ENCODE measurements at regions not wholly inside any gene's neighbourhood (a gene's known extent, or its start where the extent isn't known, plus 50 kb on each side); places are given as distances from the start of the nearest gene placed in this dataset.

DNA sequence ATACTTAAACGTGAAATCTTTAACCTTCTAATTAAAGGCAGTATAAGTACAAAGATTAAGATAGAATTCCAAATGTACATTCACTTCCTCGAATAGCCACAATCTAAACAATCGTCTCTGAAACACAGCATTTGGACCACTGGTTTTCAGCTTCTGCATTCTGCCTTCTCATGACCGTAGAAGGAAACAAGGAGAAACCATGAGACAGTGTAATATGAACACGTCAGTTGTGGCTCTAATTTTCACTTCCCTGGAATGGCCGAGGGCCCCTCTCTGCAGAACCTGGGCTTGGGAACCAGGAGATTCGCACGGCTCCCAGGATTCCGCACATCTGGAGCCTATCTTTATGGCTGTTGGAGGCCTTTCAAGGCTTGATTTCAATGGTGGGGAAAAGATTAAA lies 189.3 kb downstream of the KLF6 start:
- H3K9me3 ChIP-seq (replicated peaks; ENCODE audit: control insufficient read depth, insufficient read depth, low read length) = no peaks in the 10 kb centered on the region
- no peaks in the 10 kb centered on the region for H3K36me3 ChIP-seq (ENCODE audit: control insufficient read depth in 2 of 2, extremely low read depth in 1 of 2, insufficient read depth in 2 of 2, low read length in 2 of 2)
- H3K9me1 ChIP-seq (replicated peaks; ENCODE audit: control insufficient read depth, extremely low read depth, insufficient read depth, low read length) = no peaks in the 10 kb centered on the region
- peaks cover 1 to 8% of the 10 kb centered on the region in 2 experiments for H3K27me3 ChIP-seq (ENCODE audit: control insufficient read depth in 2 of 2, insufficient read depth in 2 of 2, low read length in 2 of 2)
- intact Hi-C loops (cut with micrococcal nuclease) (no loop called here), dilution Hi-C loops (cut with MboI; ENCODE audit: extremely low pct_ligation_motif_present, low sequenced_read_pairs) (no loop called here)
- no peaks in the 10 kb centered on the region for H3K79me2 ChIP-seq (ENCODE audit: control insufficient read depth, insufficient read depth, low read length)
- H3K4me2 ChIP-seq (ENCODE audit: insufficient read depth, low read length) = no peak overlapping the region
- no peak overlapping the region for H3K27ac ChIP-seq (ENCODE audit: insufficient read depth, low read depth, low read length)
- H3K4me1 ChIP-seq (ENCODE audit: control insufficient read depth, extremely low read depth, insufficient read depth, low read length) = no peaks in the 10 kb centered on the region
- POLR2A ChIA-PET = no interaction called here
- no peak for DNase-seq (ENCODE audit: low read depth, low spot score)
- H3K9ac ChIP-seq (replicated peaks; ENCODE audit: extremely low read depth, insufficient read depth, low read length) = no peak overlapping the region
- H3K4me3 ChIP-seq (replicated peaks in 1 of 3; ENCODE audit: insufficient read depth in 1 of 3, low read depth in 1 of 3, low read length in 3 of 3) = no peak overlapping the region
- BruUV-seq (replicated peaks) = no TSS peak
- FAIRE-seq = no peak
- CTCF ChIA-PET = no interaction called here
- TF ChIP-seq POLR2A (IDR thresholded peaks at IDR 0.05; ENCODE audit: low read depth, low read length) (no peak), FOS (IDR thresholded peaks at IDR 0.05; ENCODE audit: borderline replicate concordance, insufficient read depth, low read length) (no peak), POLR2AphosphoS5 (IDR thresholded peaks at IDR 0.05; ENCODE audit: insufficient read depth, low read depth, low read length) (no peak), EZH2 (IDR thresholded peaks at IDR 0.05; ENCODE audit: borderline replicate concordance, low read depth, low read length, severe bottlenecking) (no peak), MYC (IDR thresholded peaks at IDR 0.05; ENCODE audit: low read depth, low read length) (no peak)
- TF ChIP-seq, protein P1, sequence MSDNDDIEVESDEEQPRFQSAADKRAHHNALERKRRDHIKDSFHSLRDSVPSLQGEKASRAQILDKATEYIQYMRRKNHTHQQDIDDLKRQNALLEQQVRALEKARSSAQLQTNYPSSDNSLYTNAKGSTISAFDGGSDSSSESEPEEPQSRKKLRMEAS (IDR thresholded peaks at IDR 0.05; ENCODE audit: insufficient read depth, insufficient read length) = no peak
- TF ChIP-seq, protein P2, sequence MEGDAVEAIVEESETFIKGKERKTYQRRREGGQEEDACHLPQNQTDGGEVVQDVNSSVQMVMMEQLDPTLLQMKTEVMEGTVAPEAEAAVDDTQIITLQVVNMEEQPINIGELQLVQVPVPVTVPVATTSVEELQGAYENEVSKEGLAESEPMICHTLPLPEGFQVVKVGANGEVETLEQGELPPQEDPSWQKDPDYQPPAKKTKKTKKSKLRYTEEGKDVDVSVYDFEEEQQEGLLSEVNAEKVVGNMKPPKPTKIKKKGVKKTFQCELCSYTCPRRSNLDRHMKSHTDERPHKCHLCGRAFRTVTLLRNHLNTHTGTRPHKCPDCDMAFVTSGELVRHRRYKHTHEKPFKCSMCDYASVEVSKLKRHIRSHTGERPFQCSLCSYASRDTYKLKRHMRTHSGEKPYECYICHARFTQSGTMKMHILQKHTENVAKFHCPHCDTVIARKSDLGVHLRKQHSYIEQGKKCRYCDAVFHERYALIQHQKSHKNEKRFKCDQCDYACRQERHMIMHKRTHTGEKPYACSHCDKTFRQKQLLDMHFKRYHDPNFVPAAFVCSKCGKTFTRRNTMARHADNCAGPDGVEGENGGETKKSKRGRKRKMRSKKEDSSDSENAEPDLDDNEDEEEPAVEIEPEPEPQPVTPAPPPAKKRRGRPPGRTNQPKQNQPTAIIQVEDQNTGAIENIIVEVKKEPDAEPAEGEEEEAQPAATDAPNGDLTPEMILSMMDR (IDR thresholded peaks at IDR 0.05; ENCODE audit: extremely low read depth in 1 of 2, insufficient read depth in 1 of 2, low read depth in 1 of 2, low read length in 2 of 2) = no peak
- H2AFZ ChIP-seq (ENCODE audit: low read depth, low read length) = no peak overlapping the region
- no peaks in the 10 kb centered on the region for H4K20me1 ChIP-seq (replicated peaks; ENCODE audit: control insufficient read depth, extremely low read depth, insufficient read depth, low read length)

DNA sequence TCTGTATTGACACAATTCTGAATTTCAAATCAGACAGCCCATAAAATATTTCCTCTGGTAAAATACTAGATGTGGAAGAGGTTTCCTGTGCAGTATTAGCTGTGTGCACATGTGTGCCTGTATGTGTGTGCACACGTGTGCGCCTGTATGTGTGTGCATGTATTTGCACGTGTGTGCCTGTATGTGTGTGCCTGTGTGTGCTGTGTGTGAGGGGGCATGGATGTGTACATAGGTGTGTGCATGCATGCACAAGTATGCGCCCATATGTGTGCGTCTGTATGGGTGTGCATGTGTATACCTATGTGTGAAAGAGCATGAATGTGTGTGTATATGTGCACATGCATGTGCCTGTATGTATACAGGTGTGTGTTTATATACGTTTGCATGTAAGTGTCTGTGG lies 191.4 kb downstream of the KLF6 start:
- DNase-seq (ENCODE audit: low read depth, low spot score) = no peak
- Histone ChIP-seq H3K4me3 (replicated peaks in 1 of 3; ENCODE audit: insufficient read depth in 1 of 3, low read depth in 1 of 3, low read length in 3 of 3) (no peak overlapping the region), H3K4me1 (ENCODE audit: control insufficient read depth, extremely low read depth, insufficient read depth, low read length) (no peaks in the 10 kb centered on the region), H2AFZ (ENCODE audit: low read depth, low read length) (no peak overlapping the region), H3K36me3 (ENCODE audit: control insufficient read depth in 2 of 2, extremely low read depth in 1 of 2, insufficient read depth in 2 of 2, low read length in 2 of 2) (no peaks in the 10 kb centered on the region), H3K9me1 (replicated peaks; ENCODE audit: control insufficient read depth, extremely low read depth, insufficient read depth, low read length) (no peaks in the 10 kb centered on the region), H3K9me3 (replicated peaks; ENCODE audit: control insufficient read depth, insufficient read depth, low read length) (no peaks in the 10 kb centered on the region), H3K27ac (ENCODE audit: insufficient read depth, low read depth, low read length) (no peak overlapping the region), H3K4me2 (ENCODE audit: insufficient read depth, low read length) (no peak overlapping the region), H4K20me1 (replicated peaks; ENCODE audit: control insufficient read depth, extremely low read depth, insufficient read depth, low read length) (no peaks in the 10 kb centered on the region), H3K9ac (replicated peaks; ENCODE audit: extremely low read depth, insufficient read depth, low read length) (no peak overlapping the region), H3K79me2 (ENCODE audit: control insufficient read depth, insufficient read depth, low read length) (no peaks in the 10 kb centered on the region), H3K27me3 (ENCODE audit: control insufficient read depth in 2 of 2, insufficient read depth in 2 of 2, low read length in 2 of 2) (peaks cover 0 to 6% of the 10 kb centered on the region in 2 experiments)
- ChIA-PET POLR2A (no interaction called here), CTCF (no interaction called here)
- intact Hi-C loops (cut with micrococcal nuclease) (no loop called here), dilution Hi-C loops (cut with MboI; ENCODE audit: extremely low pct_ligation_motif_present, low sequenced_read_pairs) (no loop called here)
- no peak for FAIRE-seq
- no peak for TF ChIP-seq GATA2 (IDR thresholded peaks at IDR 0.05; ENCODE audit: insufficient read depth, insufficient read length, low read depth, low read length)
- TF ChIP-seq MYC (IDR thresholded peaks at IDR 0.05; ENCODE audit: low read depth, low read length) = no peak
- no peak for TF ChIP-seq EZH2 (IDR thresholded peaks at IDR 0.05; ENCODE audit: borderline replicate concordance, low read depth, low read length, severe bottlenecking)
- TF ChIP-seq JUN (IDR thresholded peaks at IDR 0.05; ENCODE audit: borderline replicate concordance, insufficient read depth, insufficient read length, low read depth) = no peak
- TF ChIP-seq POLR2AphosphoS5 (IDR thresholded peaks at IDR 0.05; ENCODE audit: insufficient read depth, low read depth, low read length) = no peak
- no peak for TF ChIP-seq POLR2A (IDR thresholded peaks at IDR 0.05; ENCODE audit: low read depth, low read length)
- TF ChIP-seq, protein P1 (IDR thresholded peaks at IDR 0.05; ENCODE audit: insufficient read depth, insufficient read length) = no peak
- no peak for TF ChIP-seq FOS (IDR thresholded peaks at IDR 0.05; ENCODE audit: borderline replicate concordance, insufficient read depth, low read length)
- TF ChIP-seq, protein P2 (IDR thresholded peaks at IDR 0.05; ENCODE audit: extremely low read depth in 1 of 2, insufficient read depth in 1 of 2, low read depth in 1 of 2, low read length in 2 of 2) = no peak
- BruUV-seq (replicated peaks) = no TSS peak
